ENCODE measurements at regions not wholly inside any gene's neighbourhood (a gene's known extent, or its start where the extent isn't known, plus 50 kb on each side); places are given as distances from the start of the nearest gene placed in this dataset.
"Not testable (repeated sequence)": the region's sequence is repeated elsewhere in the genome, so short reads cannot be mapped to it uniquely, and the experiment has no call there.

- DNase-seq = no peak
Observed at GRCh38 chr6:27806981-27807440, 105.2 kb downstream of the OR2B2 start.

GRCh38 chr6:27805347-27805746 is 106.8 kb downstream of the OR2B2 start:
- DNase-seq = no peak

GRCh38 chr6:27804851-27805250 is 107.3 kb downstream of the OR2B2 start:
- DNase-seq = no peak

- no peak for DNase-seq
Observed at GRCh38 chr6:27800731-27801373, 111.3 kb downstream of the OR2B2 start.

- DNase-seq = no peak
Observed at GRCh38 chr6:27797960-27798359, 114.2 kb downstream of the OR2B2 start.

- DNase-seq = not testable (repeated sequence)
Observed at GRCh38 chr6:27796736-27797481, 115.3 kb downstream of the OR2B2 start.

GRCh38 chr6:27795697-27796494 is 116.3 kb downstream of the OR2B2 start:
- DNase-seq = peak; percentile 91

GRCh38 chr6:27791182-27791943 is 120.8 kb downstream of the OR2B2 start:
- peak; percentile 72 for DNase-seq

GRCh38 chr6:27788376-27788775 is 123.8 kb downstream of the OR2B2 start:
- not testable (repeated sequence) for DNase-seq

- DNase-seq = no peak
Observed at GRCh38 chr6:27786048-27786447, 126.1 kb downstream of the OR2B2 start.

- DNase-seq = no peak
Observed at GRCh38 chr6:27785294-27785693, 126.9 kb downstream of the OR2B2 start.

GRCh38 chr6:27782748-27783147 is 129.4 kb downstream of the OR2B2 start:
- DNase-seq = no peak

- no peak for DNase-seq
Observed at GRCh38 chr6:27778625-27779417, 133.4 kb downstream of the OR2B2 start.

GRCh38 chr6:27777614-27778355 is 134.4 kb downstream of the OR2B2 start:
- DNase-seq = no peak

GRCh38 chr6:27777126-27777525 is 135.1 kb downstream of the OR2B2 start:
- DNase-seq = no peak

- no peak for DNase-seq
Observed at GRCh38 chr6:27776504-27776903, 135.7 kb downstream of the OR2B2 start.

- no peak for DNase-seq
Observed at GRCh38 chr6:27775796-27776184, 136.4 kb downstream of the OR2B2 start.

- DNase-seq = not testable (repeated sequence)
Observed at GRCh38 chr6:27775138-27775795, 136.9 kb downstream of the OR2B2 start.

- DNase-seq = not testable (repeated sequence)
Observed at GRCh38 chr6:27774264-27774600, 138.0 kb downstream of the OR2B2 start.

Data from renal pelvis (tissue), 1 donor.